K562 (cell line): ENCODE measurements at regions not wholly inside any gene's neighbourhood (a gene's known extent, or its start where the extent isn't known, plus 50 kb on each side); places are given as distances from the start of the nearest gene placed in this dataset.

Experiments used
- ATAC-seq: fragments of 200-7000 bp; cut with Tn5 transposase; 3 replicates; pipeline ENCODE4 v1.9.1; 2020; ENCODE audit warnings: moderate library complexity
- BruUV-seq: library from RNA; stranded (reverse); fragments of 400-500 nt; replicated peaks from 2 replicates; lab custom pipeline; 2021; lab: Mats Ljungman, UMichigan
- CTCF ChIA-PET: fragments of 300-600 bp; formaldehyde crosslinking; extraction: SDS; loops from one replicate; lab custom pipeline; 2021; ENCODE audit warnings: low intra/inter-chr PET ratio; lab: Yijun Ruan, JAX
- POLR2A ChIA-PET: fragments of 300-600, 350-650 bp; sonication (Branson Sonifier 250); formaldehyde crosslinking; extraction: SDS; loops from one replicate; lab custom pipeline; 2021; ENCODE audit warnings: antibody characterized with exemption, inconsistent platforms; lab: Yijun Ruan, JAX
- DNase-seq, 4 experiments: peaks; one replicate each; pipeline versions ENCODE4 v3.0.0 to v3.0.0-alpha.2; 2011 to 2018; ENCODE audit warnings: low spot score in 3 of 4, mixed read lengths in 3 of 4; ENCODE audit errors: extremely low read depth in 1 of 4
- FAIRE-seq: peaks from 2 replicates; lab custom pipeline; 2011; peaks lifted over from hg19 to GRCh38; lab: Jason Lieb, UNC
- H2AFZ ChIP-seq: 2 replicates; pipeline ENCODE4 v1.6.0; 2011; ENCODE audit warnings: low read depth, low read length, control low read depth, inconsistent platforms
- H3K27ac ChIP-seq: fragments of 200-600 bp; 3 replicates; pipeline ENCODE4 v1.8.0; 2011; ENCODE audit warnings: low read depth, mild to moderate bottlenecking, control low read depth, inconsistent platforms, low read length, moderate library complexity, mixed read lengths; ENCODE audit errors: extremely low read depth
- H3K27me3 ChIP-seq, 2 experiments: fragments of 300-600 bp in 1 of 2; 2 replicates in 1 of 2; 3 replicates in 1 of 2; pipeline versions ENCODE4 v1.6.0 to v1.8.0; 2011; ENCODE audit warnings: inconsistent platforms in 2 of 2, low read length in 2 of 2, mild to moderate bottlenecking in 1 of 2, mixed read lengths in 1 of 2, moderate library complexity in 1 of 2; ENCODE audit not compliant: control insufficient read depth in 2 of 2, insufficient read depth in 2 of 2
- H3K36me3 ChIP-seq: fragments of 300-600 bp; 3 replicates; pipeline ENCODE4 v1.8.0; 2011; ENCODE audit warnings: mild to moderate bottlenecking, low read length, inconsistent platforms; ENCODE audit not compliant: control insufficient read depth, insufficient read depth
- H3K4me1 ChIP-seq, 2 experiments: fragments of 200-600 bp in 1 of 2; replicated peaks in 1 of 2; 2 replicates in 1 of 2; 3 replicates in 1 of 2; pipeline versions ENCODE4 v1.5.1 to v1.8.0; 2011; ENCODE audit warnings: inconsistent platforms in 2 of 2, low read length in 2 of 2, mild to moderate bottlenecking in 1 of 2, mixed read lengths in 1 of 2, moderate library complexity in 1 of 2; ENCODE audit not compliant: control insufficient read depth in 2 of 2, insufficient read depth in 2 of 2
- H3K4me2 ChIP-seq: 2 replicates; pipeline ENCODE4 v1.6.1; 2011; ENCODE audit warnings: low read length, control low read depth, inconsistent platforms, mixed read lengths; ENCODE audit not compliant: insufficient read depth
- H3K4me3 ChIP-seq: fragments of 200-600 bp; sonication (generic), shearing (Covaris generic); 2 replicates; pipeline ENCODE4 v1.5.1; 2016; ENCODE audit warnings: control low read depth, inconsistent platforms
- H3K79me2 ChIP-seq: fragments of 200-600 bp; 3 replicates; pipeline ENCODE4 v1.8.0; 2011; ENCODE audit warnings: low read length, inconsistent platforms; ENCODE audit not compliant: control insufficient read depth, insufficient read depth
- H3K9ac ChIP-seq, 2 experiments: 2 replicates each; pipeline versions ENCODE4 v1.6.0 to v1.6.1; 2011; ENCODE audit warnings: low read depth in 2 of 2, low read length in 2 of 2, control low read depth in 1 of 2, inconsistent platforms in 1 of 2, mild to moderate bottlenecking in 1 of 2, mixed read lengths in 1 of 2; ENCODE audit not compliant: insufficient read depth in 1 of 2
- H3K9me1 ChIP-seq: one replicate; pipeline ENCODE4 v1.6.0; 2011; ENCODE audit warnings: inconsistent platforms, mild to moderate bottlenecking, low read length, moderate library complexity; ENCODE audit not compliant: control insufficient read depth, insufficient read depth
- H3K9me3 ChIP-seq: replicated peaks from 2 replicates; pipeline ENCODE4 v1.5.1; 2011; ENCODE audit warnings: low read depth, low read length, inconsistent platforms; ENCODE audit not compliant: control insufficient read depth, insufficient read depth
- H4K20me1 ChIP-seq: replicated peaks from 2 replicates; pipeline ENCODE4 v1.6.1; 2011; ENCODE audit warnings: low read length, inconsistent platforms, mixed read lengths; ENCODE audit not compliant: control insufficient read depth, insufficient read depth
- GATA2 ChIP-seq: sonication (generic); formaldehyde crosslinking; IDR thresholded peaks from 2 replicates; pipeline ENCODE4 v1.4.0; 2020; ENCODE audit warnings: mild to moderate bottlenecking, missing genetic modification reagents
- HLTF ChIP-seq: fragments of 450-650 bp; IDR thresholded peaks from 2 replicates; pipeline ENCODE4 v1.6.1; 2016
- KLF10 ChIP-seq: fragments of 250-450 bp; sonication (Bioruptor Pico); IDR thresholded peaks from 2 replicates; pipeline ENCODE4 v1.6.1; 2021; ENCODE audit warnings: matching md5 sums
- NELFE ChIP-seq: IDR thresholded peaks from 2 replicates; pipeline ENCODE4 v1.6.1; 2011; ENCODE audit warnings: mild to moderate bottlenecking; ENCODE audit not compliant: insufficient read depth, insufficient read length
- NKRF ChIP-seq: fragments of 450-650 bp; IDR thresholded peaks from 2 replicates; pipeline ENCODE4 v1.6.1; 2016; ENCODE audit warnings: borderline replicate concordance
- SMAD1 ChIP-seq: fragments of 150-350 bp; IDR thresholded peaks from 2 replicates; pipeline ENCODE4 v1.6.1; 2014; ENCODE audit warnings: low read length, low read depth; ENCODE audit not compliant: partially characterized antibody
- ZC3H11A ChIP-seq: IDR thresholded peaks from 2 replicates; pipeline ENCODE4 v1.6.1; 2012; ENCODE audit warnings: low read depth, low read length, improper control_type of control experiment
- ZKSCAN8 ChIP-seq: fragments of 200-800 bp; sonication (Bioruptor generic); IDR thresholded peaks from 2 replicates; pipeline ENCODE4 v1.6.1; 2016; ENCODE audit warnings: missing genetic modification characterization, missing compliant biosample characterization
- ZNF146 ChIP-seq: IDR thresholded peaks from one replicate; pipeline ENCODE4 v1.6.1; 2018; ENCODE audit warnings: missing compliant biosample characterization; ENCODE audit not compliant: unreplicated experiment
- whole genome bisulfite sequencing: fragments of 100-300 bp; shearing (Covaris generic); methylation state at CpG from one replicate; pipeline ENCODE4 v1.1.6; 2016; ENCODE audit warnings: low coverage, mixed read lengths; ENCODE audit not compliant: insufficient coverage; ENCODE audit errors: missing lambda C conversion rate; 5-methylcytosine and 5-hydroxymethylcytosine counted together
- in situ Hi-C: fragments of 300-500 bp; cut with MboI; formaldehyde crosslinking; loops from 4 replicates; pipeline ENCODE4 v1.15.0; 2018; ENCODE audit warnings: inconsistent platforms, mixed read lengths
- intact Hi-C: fragments of 100-400 bp; cut with micrococcal nuclease; formaldehyde crosslinking; loops from 2 replicates; pipeline ENCODE4 v1.14.2; 2022
- TF ChIP-seq, protein P1 (sequence below): fragments of 250-450 bp; sonication (Bioruptor Pico); IDR thresholded peaks from 2 replicates; pipeline ENCODE4 v1.5.0; 2020; ENCODE audit warnings: mild to moderate bottlenecking
- TF ChIP-seq, protein P2 (sequence below): fragments of 450-650 bp; IDR thresholded peaks from 2 replicates; pipeline ENCODE4 v1.6.1; 2017; ENCODE audit warnings: antibody characterized with exemption
- TF ChIP-seq, protein P3 (sequence below): fragments of 250-450 bp; sonication (Bioruptor Pico); IDR thresholded peaks from 2 replicates; pipeline ENCODE4 v1.4.0; 2020; ENCODE audit warnings: mild to moderate bottlenecking

GRCh38 chr12:4133029-4133428 lies 140.5 kb upstream of the CCND2 start (continued):
- no peak for TF ChIP-seq GATA2 (CRISPR knock-in tag)
- TF ChIP-seq, all 486 proteins: peak for 0

GRCh38 chr12:4121506-4122020 lies 152.0 kb upstream of the CCND2 start:
- no TSS peak for BruUV-seq
- Histone ChIP-seq H4K20me1 (no peaks in the 10 kb centered on the region), H3K27ac (no peak overlapping the region), H3K9me1 (no peaks in the 10 kb centered on the region), H3K4me3 (no peak overlapping the region), H3K4me1 (no peaks in the 10 kb centered on the region; a peak in 2 of 5 replicates), H2AFZ (no peak overlapping the region), H3K79me2 (no peaks in the 10 kb centered on the region), H3K9me3 (no peaks in the 10 kb centered on the region), H3K27me3 (peaks cover 4 to 59% of the 10 kb centered on the region in 2 experiments; a peak in 4 of 5 replicates), H3K9ac (no peak overlapping the region), H3K36me3 (no peaks in the 10 kb centered on the region), H3K4me2 (no peak overlapping the region)
- ChIA-PET CTCF (no interaction called here), POLR2A (interaction anchor here (0.7 kb wide), 1 partner anchor 33 kb away, joined by 3 read pairs; no protein-coding TSS in a partner anchor)
- intact Hi-C loops, result no loop called here
- in situ Hi-C loops, result no loop called here
- FAIRE-seq, result no peak
- ATAC-seq, result no peak
- no peak for DNase-seq
- WGBS, result 0% methylated on average over 6 of the region's 6 CpGs
- TF ChIP-seq SMAD1 (no peak), KLF10 (CRISPR knock-in tag) (no peak), HLTF (no peak), NELFE (no peak), ZKSCAN8 (no peak), ZNF146 (CRISPR knock-in tag) (no peak), NKRF (no peak), ZC3H11A (no peak)
- TF ChIP-seq, protein P1, sequence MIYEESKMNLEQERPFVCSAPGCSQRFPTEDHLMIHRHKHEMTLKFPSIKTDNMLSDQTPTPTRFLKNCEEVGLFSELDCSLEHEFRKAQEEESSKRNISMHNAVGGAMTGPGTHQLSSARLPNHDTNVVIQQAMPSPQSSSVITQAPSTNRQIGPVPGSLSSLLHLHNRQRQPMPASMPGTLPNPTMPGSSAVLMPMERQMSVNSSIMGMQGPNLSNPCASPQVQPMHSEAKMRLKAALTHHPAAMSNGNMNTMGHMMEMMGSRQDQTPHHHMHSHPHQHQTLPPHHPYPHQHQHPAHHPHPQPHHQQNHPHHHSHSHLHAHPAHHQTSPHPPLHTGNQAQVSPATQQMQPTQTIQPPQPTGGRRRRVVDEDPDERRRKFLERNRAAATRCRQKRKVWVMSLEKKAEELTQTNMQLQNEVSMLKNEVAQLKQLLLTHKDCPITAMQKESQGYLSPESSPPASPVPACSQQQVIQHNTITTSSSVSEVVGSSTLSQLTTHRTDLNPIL (CRISPR knock-in tag), result no peak
- TF ChIP-seq, protein P2, sequence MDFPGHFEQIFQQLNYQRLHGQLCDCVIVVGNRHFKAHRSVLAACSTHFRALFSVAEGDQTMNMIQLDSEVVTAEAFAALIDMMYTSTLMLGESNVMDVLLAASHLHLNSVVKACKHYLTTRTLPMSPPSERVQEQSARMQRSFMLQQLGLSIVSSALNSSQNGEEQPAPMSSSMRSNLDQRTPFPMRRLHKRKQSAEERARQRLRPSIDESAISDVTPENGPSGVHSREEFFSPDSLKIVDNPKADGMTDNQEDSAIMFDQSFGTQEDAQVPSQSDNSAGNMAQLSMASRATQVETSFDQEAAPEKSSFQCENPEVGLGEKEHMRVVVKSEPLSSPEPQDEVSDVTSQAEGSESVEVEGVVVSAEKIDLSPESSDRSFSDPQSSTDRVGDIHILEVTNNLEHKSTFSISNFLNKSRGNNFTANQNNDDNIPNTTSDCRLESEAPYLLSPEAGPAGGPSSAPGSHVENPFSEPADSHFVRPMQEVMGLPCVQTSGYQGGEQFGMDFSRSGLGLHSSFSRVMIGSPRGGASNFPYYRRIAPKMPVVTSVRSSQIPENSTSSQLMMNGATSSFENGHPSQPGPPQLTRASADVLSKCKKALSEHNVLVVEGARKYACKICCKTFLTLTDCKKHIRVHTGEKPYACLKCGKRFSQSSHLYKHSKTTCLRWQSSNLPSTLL, result no peak
- TF ChIP-seq, protein P3, sequence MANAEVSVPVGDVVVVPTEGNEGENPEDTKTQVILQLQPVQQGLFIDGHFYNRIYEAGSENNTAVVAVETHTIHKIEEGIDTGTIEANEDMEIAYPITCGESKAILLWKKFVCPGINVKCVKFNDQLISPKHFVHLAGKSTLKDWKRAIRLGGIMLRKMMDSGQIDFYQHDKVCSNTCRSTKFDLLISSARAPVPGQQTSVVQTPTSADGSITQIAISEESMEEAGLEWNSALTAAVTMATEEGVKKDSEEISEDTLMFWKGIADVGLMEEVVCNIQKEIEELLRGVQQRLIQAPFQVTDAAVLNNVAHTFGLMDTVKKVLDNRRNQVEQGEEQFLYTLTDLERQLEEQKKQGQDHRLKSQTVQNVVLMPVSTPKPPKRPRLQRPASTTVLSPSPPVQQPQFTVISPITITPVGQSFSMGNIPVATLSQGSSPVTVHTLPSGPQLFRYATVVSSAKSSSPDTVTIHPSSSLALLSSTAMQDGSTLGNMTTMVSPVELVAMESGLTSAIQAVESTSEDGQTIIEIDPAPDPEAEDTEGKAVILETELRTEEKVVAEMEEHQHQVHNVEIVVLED (CRISPR knock-in tag), result no peak
